ENCODE measurements at regions not wholly inside any gene's neighbourhood (a gene's known extent, or its start where the extent isn't known, plus 50 kb on each side); places are given as distances from the start of the nearest gene placed in this dataset.

DNA sequence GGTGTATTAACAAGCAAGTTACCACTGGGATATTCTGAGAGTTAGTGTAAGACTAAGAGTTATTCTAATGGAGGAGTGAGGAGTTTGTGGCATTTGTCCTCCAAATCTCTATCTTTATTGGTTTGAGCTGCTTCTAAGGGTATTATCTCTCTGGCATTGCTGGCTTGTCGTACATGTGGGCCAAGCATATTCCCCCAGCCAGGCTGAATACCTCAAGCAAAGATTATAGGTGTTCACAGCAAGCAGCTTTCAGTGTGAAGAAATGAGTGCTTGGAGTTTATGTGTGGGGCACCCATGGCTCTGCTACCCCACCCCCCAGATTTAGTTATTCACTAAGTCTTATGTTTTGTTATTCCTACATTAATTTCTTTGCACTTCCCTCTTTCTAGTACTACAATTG is 193.6 kb upstream of the FANCL start:
- no peak for TF ChIP-seq EZH2 (IDR thresholded peaks at IDR 0.05; ENCODE audit: insufficient read depth, poor library complexity, severe bottlenecking)
- TF ChIP-seq EZH2phosphoT487 (IDR thresholded peaks at IDR 0.05; ENCODE audit: insufficient read depth, low read depth), result no peak

All from GM23248 (cell line).